Activated CD4-positive, alpha-beta T cell treated with anti-CD3 and anti-CD28 coated beads for 36 hours (primary cell): ENCODE measurements at regions not wholly inside any gene's neighbourhood (a gene's known extent, or its start where the extent isn't known, plus 50 kb on each side); places are given as distances from the start of the nearest gene placed in this dataset.
"Not testable (repeated sequence)": the region's sequence is repeated elsewhere in the genome, so short reads cannot be mapped to it uniquely, and the experiment has no call there.

Source experiments
- ATAC-seq: fragments of 200-7000 bp; cut with Tn5 transposase; one replicate; pipeline ENCODE4 v1.10.0; 2021; ENCODE audit warnings: mild to moderate bottlenecking, moderate library complexity
- CTCF ChIA-PET: fragments of 350-600 bp; sonication (Branson Sonifier 250); formaldehyde crosslinking; loops from one replicate; lab custom pipeline; 2021; ENCODE audit warnings: antibody characterized with exemption; lab: Charles Lee
- POLR2A ChIA-PET: fragments of 350-600 bp; sonication (Branson Sonifier 250); formaldehyde crosslinking; loops from one replicate; lab custom pipeline; 2021; ENCODE audit warnings: antibody characterized with exemption, inconsistent platforms; lab: Charles Lee
- DNase-seq: peaks from one replicate; pipeline ENCODE4 v3.0.0-alpha.2; 2020
- H3K27ac Mint-ChIP-seq: one replicate; pipeline ENCODE4 v1.8.0; 2021; ENCODE audit warnings: mixed read lengths
- H3K27me3 Mint-ChIP-seq: one replicate; pipeline ENCODE4 v1.8.0; 2021; ENCODE audit warnings: mixed read lengths
- H3K36me3 Mint-ChIP-seq: one replicate; pipeline ENCODE4 v1.8.0; 2021; ENCODE audit warnings: low read depth, mixed read lengths
- H3K4me1 Mint-ChIP-seq: one replicate; pipeline ENCODE4 v1.8.0; 2021; ENCODE audit warnings: mixed read lengths
- H3K4me3 Mint-ChIP-seq: one replicate; pipeline ENCODE4 v1.8.0; 2021; ENCODE audit warnings: mild to moderate bottlenecking, moderate library complexity, mixed read lengths
- H3K9me3 Mint-ChIP-seq: one replicate; pipeline ENCODE4 v1.8.0; 2021; ENCODE audit warnings: low read depth, mixed read lengths
- intact Hi-C, 2 experiments: fragments of 100-400 bp; cut with DNase I in 1 of 2; cut with micrococcal nuclease in 1 of 2; formaldehyde crosslinking; loops; one replicate each; pipeline versions ENCODE4 v1.14.2 to v1.15.1; 2022 to 2024; cut with DNase I, micrococcal nuclease

DNA sequence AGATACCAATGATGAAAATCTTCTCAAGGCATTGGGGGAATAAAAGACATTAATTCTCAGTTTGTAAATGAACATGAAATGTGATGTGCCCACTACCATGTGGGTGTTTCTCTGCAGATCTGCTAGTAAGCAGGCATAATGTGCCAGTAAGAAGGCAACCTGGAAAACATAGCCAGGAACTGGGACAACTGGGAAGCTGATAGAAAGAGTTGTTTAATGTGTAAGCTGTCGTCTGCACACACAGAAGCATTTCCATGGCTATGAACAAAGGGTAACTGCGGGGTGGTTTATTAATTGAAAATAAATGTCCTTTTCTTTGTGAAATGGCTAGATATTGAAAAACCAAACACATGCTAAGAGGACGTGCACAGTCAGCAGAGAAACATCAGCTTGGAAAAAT is 52.0 kb downstream of the ZC3H11B start:
- H3K4me1 Mint-ChIP-seq: no peaks in the 10 kb centered on the region
- H3K27me3 Mint-ChIP-seq: no peaks in the 10 kb centered on the region
- ChIA-PET CTCF (no interaction called here), POLR2A (no interaction called here)
- H3K4me3 Mint-ChIP-seq: no peak overlapping the region
- no peaks in the 10 kb centered on the region for H3K9me3 Mint-ChIP-seq
- intact Hi-C loops: loop anchor here in 1 of 2 experiments (10.0 kb wide), 1 partner anchor 1226 kb away; no protein-coding TSS in a partner anchor
- no peak for DNase-seq
- no peaks in the 10 kb centered on the region for H3K36me3 Mint-ChIP-seq
- ATAC-seq: no peak
- no peak overlapping the region for H3K27ac Mint-ChIP-seq

DNA sequence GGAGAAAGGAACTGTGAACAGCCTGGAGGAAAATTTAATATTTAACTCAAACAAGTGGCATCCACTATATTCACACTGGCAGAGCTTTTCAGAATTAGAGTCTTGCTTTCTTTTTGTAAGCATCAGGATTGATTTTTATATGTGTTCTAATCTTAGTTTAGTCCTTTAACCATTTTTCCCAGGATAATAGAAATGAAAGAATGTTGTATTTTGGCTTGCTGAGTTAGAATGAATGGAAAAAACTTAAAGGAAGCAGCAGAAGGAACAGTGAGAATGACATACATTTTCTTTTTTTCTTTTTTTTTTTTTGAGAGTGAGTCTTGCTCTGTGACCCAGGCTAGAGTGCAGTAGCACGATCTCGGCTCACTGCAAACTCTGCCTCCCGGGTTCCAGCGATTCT is 53.0 kb downstream of the ZC3H11B start:
- H3K4me3 Mint-ChIP-seq: no peak overlapping the region
- no peaks in the 10 kb centered on the region for H3K36me3 Mint-ChIP-seq
- ChIA-PET CTCF (interaction anchor here (0.6 kb wide), 1 partner anchor 1232 kb away, joined by 3 read pairs; no protein-coding TSS in a partner anchor), POLR2A (no interaction called here)
- no peaks in the 10 kb centered on the region for H3K4me1 Mint-ChIP-seq
- ATAC-seq (no peak), DNase-seq (no peak)
- intact Hi-C loops: loop anchor here in 1 of 2 experiments (10.0 kb wide), 1 partner anchor 1225 kb away; no protein-coding TSS in a partner anchor
- H3K27me3 Mint-ChIP-seq: no peaks in the 10 kb centered on the region
- H3K27ac Mint-ChIP-seq: no peak overlapping the region
- no peaks in the 10 kb centered on the region for H3K9me3 Mint-ChIP-seq

DNA sequence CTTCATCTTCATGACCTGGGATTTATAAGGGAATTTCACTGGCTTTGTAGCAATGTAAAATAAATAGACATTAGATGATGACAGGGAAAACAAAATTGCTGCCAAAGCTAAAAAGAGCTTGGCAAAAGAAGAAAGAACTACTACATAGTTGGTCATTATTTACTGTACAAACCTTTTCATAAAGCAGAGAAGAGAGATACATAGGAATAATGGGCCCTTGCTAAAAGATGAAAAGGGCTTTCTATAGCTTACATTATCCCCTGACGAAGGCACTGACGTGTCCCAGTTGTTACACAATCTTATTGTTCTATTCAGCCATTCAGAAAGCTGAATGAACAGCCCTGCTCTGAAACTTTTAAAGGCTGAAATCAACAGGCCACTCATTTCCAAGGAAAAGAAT is 57.1 kb downstream of the ZC3H11B start:
- POLR2A ChIA-PET: no interaction called here

DNA sequence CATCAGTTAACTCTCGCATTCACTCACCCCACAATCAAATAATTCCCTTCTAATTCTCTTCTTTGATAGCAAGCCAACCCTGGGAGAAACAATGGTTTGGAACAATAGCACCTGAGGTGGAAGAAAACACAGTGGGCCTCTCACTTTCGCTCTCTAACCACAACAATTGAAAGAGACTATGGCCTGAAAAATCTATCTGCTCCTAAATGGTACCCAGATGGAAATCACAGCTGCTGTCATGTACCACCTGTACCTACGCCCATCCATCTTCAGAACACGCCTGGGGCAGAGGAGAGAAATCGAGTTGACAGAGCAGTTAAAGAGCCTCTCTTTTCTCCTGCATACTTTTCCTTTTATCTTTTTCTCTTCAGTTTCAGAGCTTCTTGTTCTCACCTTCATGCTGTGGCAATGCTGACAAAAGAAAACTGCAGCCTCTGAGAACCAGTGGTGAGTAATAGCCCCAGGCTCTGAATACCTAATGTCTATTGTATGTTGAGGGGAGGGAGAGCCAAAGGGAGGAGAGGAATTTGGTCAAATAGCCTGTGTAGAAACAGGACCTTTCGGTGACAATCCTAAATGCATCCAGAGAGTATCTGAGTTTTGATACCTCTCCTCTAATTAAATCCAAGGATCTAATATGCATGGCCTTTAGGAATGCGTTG is 57.7 kb downstream of the ZC3H11B start:
- no peak for ATAC-seq
- CTCF ChIA-PET: no interaction called here

More for the DNA sequence above, 57.1 kb downstream of the ZC3H11B start:
- peaks cover 2% of the 10 kb centered on the region for H3K27me3 Mint-ChIP-seq
- H3K36me3 Mint-ChIP-seq: no peaks in the 10 kb centered on the region
- DNase-seq: no peak
- H3K4me3 Mint-ChIP-seq: no peak overlapping the region
- H3K27ac Mint-ChIP-seq: no peak overlapping the region
- CTCF ChIA-PET: no interaction called here
- no peaks in the 10 kb centered on the region for H3K9me3 Mint-ChIP-seq
- H3K4me1 Mint-ChIP-seq: no peaks in the 10 kb centered on the region
- no peak for ATAC-seq
- intact Hi-C loops: loop anchor here in 1 of 2 experiments (2.0 kb wide), 1 partner anchor 21 kb away; no protein-coding TSS in a partner anchor

DNA sequence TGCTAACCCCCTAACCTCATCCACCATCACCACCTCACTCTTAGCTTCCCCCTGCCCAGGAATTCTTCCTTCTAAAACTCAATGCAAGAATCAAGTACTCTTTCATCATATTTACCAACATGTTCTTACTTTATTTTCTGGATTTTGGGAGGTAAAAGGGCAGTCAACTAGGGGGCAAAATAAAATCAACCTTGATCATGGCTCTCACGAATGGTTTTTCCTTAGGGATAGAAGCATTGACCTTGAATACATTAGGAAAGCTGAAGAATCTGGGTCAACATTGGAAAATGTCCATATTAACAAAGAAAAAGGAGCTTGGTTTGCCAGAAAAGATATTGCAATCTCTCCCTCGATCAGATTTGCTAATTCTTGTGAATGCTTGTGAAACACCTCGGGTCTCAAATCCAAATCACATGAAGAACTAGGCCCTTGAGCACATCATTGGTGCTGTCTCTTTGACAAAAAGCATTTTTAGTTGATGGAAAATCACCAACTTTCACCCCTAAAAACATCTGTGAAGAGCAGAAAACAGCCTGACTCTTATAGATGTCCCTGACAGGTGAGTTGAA is 58.9 kb downstream of the ZC3H11B start:
- H3K4me3 Mint-ChIP-seq: no peak overlapping the region
- intact Hi-C loops: loop anchor here in 1 of 2 experiments (2.0 kb wide), 1 partner anchor 19 kb away; no protein-coding TSS in a partner anchor
- DNase-seq (no peak), ATAC-seq (no peak)
- H3K36me3 Mint-ChIP-seq: no peaks in the 10 kb centered on the region
- H3K27me3 Mint-ChIP-seq: peaks cover 2% of the 10 kb centered on the region
- POLR2A ChIA-PET: no interaction called here
- CTCF ChIA-PET: no interaction called here
- no peaks in the 10 kb centered on the region for H3K4me1 Mint-ChIP-seq
- H3K9me3 Mint-ChIP-seq: no peaks in the 10 kb centered on the region
- no peak overlapping the region for H3K27ac Mint-ChIP-seq

More for the DNA sequence above, 57.7 kb downstream of the ZC3H11B start:
- DNase-seq: no peak
- H3K27me3 Mint-ChIP-seq: peaks cover 2% of the 10 kb centered on the region
- no peak overlapping the region for H3K4me3 Mint-ChIP-seq
- POLR2A ChIA-PET: no interaction called here
- H3K4me1 Mint-ChIP-seq: no peaks in the 10 kb centered on the region
- intact Hi-C loops: loop anchor here in 1 of 2 experiments (2.0 kb wide), 1 partner anchor 20 kb away; no protein-coding TSS in a partner anchor
- no peak overlapping the region for H3K27ac Mint-ChIP-seq
- no peaks in the 10 kb centered on the region for H3K36me3 Mint-ChIP-seq
- no peaks in the 10 kb centered on the region for H3K9me3 Mint-ChIP-seq

DNA sequence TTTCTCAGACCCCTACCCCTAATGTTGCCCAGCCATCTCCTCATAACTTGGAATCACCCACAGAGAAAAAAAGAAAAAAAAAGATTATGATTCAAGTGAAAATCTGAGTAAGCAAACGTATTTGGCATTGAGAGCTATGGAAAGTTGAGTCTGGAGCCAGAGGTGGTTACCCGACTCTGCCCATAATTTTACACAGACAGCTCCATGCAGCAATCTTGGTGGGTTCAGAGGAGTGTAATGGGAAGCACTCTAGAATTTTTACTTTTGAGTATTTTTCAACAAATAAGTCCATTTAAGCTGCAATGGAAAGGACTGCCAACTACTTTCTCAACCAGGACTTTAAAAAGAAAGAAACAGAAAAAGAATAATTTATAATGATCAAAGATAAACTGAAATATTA is 62.7 kb downstream of the ZC3H11B start:
- ChIA-PET POLR2A (interaction anchor here (0.6 kb wide), 1 partner anchor 116 kb away, joined by 3 read pairs; no protein-coding TSS in a partner anchor), CTCF (interaction anchor here (1.2 kb wide), 1 partner anchor 8 kb away, joined by 3 read pairs; no protein-coding TSS in a partner anchor)
- H3K27me3 Mint-ChIP-seq: peaks cover 2% of the 10 kb centered on the region

DNA sequence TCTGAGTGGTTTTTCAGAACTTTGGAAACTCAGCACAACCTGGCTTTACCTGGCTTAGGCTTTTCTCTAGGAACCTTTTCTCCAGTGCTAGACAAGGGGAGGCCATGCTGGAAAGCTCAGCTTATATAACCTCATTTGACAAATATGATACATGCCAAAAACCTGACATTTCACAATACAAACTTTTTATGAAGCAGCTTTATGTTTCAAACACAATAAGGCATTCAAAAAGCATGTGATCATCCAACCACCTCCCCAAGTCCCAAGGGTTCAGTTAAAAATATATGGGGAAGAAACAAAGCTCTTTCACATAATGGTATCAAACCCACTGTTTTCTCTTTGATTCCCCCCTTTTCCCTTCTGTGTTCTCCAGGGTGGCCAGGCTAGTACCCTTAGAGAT is 63.7 kb downstream of the ZC3H11B start:
- ATAC-seq: no peak
- no peak overlapping the region for H3K27ac Mint-ChIP-seq
- peaks cover 3% of the 10 kb centered on the region for H3K9me3 Mint-ChIP-seq
- ChIA-PET CTCF (interaction anchor here (0.6 kb wide), 1 partner anchor 340 kb away, joined by 3 read pairs; no protein-coding TSS in a partner anchor), POLR2A (no interaction called here)
- DNase-seq: no peak
- no peaks in the 10 kb centered on the region for H3K36me3 Mint-ChIP-seq
- intact Hi-C loops: no loop called here
- peaks cover 2% of the 10 kb centered on the region for H3K27me3 Mint-ChIP-seq
- H3K4me1 Mint-ChIP-seq: no peaks in the 10 kb centered on the region
- H3K4me3 Mint-ChIP-seq: no peak overlapping the region

More for the DNA sequence above, 62.7 kb downstream of the ZC3H11B start:
- intact Hi-C loops: no loop called here
- Mint-ChIP-seq H3K36me3 (no peaks in the 10 kb centered on the region), H3K27ac (no peak overlapping the region), H3K4me3 (no peak overlapping the region), H3K4me1 (no peaks in the 10 kb centered on the region), H3K9me3 (no peaks in the 10 kb centered on the region)
- no peak for DNase-seq
- ATAC-seq: no peak

DNA sequence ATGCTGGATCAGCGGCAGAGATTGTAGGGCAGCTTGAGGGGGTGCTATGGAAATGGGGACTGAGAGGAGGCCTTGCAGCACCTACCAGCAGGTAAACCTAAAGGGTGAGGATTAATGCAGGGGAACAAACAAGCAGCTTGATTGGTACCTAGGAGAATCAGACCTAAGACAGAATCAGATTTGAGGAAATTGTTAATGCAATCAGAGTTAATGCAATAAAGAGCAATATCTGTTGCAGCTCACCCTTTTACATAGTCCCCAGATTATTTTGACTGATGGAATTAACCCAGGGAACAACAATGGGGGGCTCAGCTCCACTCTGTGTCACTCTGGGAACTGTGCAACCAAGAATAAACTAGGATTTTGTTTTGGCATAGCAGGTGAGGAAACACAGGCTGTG is 64.5 kb downstream of the ZC3H11B start:
- Mint-ChIP-seq H3K4me3 (no peak overlapping the region), H3K27ac (no peak overlapping the region), H3K9me3 (peaks cover 3% of the 10 kb centered on the region), H3K36me3 (no peaks in the 10 kb centered on the region), H3K4me1 (no peaks in the 10 kb centered on the region), H3K27me3 (peaks cover 2% of the 10 kb centered on the region)
- intact Hi-C loops: no loop called here
- ATAC-seq: no peak
- ChIA-PET POLR2A (no interaction called here), CTCF (no interaction called here)
- no peak for DNase-seq

DNA sequence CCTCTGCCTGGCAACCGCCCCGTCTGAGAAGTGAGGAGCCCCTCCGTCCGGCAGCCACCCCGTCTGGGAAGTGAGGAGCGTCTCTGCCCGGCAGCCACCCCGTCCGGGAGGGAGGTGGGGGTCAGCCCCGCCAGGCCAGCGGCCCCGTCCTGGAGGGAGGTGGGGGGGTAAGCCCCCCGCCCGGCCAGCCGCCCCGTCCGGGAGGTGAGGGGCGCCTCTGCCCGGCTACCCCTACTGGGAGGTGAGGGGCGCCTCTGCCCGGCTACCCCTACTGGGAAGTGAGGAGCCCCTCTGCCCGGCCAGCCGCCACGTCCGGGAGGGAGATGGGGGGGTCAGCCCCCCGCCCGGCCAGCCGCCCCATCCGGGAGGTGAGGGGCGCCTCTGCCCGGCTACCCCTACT is 67.1 kb downstream of the ZC3H11B start:
- H3K4me1 Mint-ChIP-seq, ATAC-seq, intact Hi-C loops, H3K36me3 Mint-ChIP-seq, H3K27me3 Mint-ChIP-seq, DNase-seq, H3K27ac Mint-ChIP-seq, CTCF ChIA-PET, H3K4me3 Mint-ChIP-seq, H3K9me3 Mint-ChIP-seq, POLR2A ChIA-PET: not testable (repeated sequence)

DNA sequence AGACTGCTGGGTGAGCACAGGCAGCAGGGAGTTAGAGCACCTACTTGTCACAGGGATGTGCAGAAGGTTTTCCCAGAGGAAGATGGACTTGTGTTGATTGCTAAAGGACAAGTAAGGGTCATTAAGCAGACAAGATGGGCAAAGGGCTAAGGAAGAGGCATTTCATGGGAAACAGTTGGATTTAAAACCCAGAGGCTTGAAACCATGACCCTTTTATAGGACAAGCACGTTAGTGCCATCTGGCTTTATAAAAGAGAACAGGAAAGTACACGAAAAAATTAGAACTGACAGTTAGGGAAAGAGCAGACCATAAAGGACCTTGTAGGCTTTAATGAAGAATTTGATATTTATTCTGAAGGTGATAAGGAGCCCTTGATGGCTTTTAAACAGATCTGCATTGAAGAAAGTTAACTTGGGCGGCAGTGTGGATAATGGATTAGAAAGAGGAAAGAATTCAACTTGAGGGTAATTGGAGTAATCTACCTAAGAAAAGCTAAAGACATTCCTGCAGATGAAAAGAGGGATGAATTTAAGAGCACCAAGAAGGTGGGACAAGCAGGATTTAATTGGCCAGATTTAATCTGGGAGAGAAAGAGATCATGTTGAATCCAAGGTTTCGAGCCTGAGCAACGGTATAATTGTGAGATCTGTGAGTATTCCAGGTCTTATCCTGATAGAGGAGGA is 68.6 kb downstream of the ZC3H11B start:
- Mint-ChIP-seq H3K27ac (no peak overlapping the region), H3K27me3 (no peaks in the 10 kb centered on the region), H3K9me3 (peaks cover 3% of the 10 kb centered on the region), H3K36me3 (no peaks in the 10 kb centered on the region), H3K4me1 (no peaks in the 10 kb centered on the region), H3K4me3 (no peak overlapping the region)
- CTCF ChIA-PET: no interaction called here
- ATAC-seq (no peak), DNase-seq (no peak)
- POLR2A ChIA-PET: no interaction called here
- intact Hi-C loops: no loop called here

DNA sequence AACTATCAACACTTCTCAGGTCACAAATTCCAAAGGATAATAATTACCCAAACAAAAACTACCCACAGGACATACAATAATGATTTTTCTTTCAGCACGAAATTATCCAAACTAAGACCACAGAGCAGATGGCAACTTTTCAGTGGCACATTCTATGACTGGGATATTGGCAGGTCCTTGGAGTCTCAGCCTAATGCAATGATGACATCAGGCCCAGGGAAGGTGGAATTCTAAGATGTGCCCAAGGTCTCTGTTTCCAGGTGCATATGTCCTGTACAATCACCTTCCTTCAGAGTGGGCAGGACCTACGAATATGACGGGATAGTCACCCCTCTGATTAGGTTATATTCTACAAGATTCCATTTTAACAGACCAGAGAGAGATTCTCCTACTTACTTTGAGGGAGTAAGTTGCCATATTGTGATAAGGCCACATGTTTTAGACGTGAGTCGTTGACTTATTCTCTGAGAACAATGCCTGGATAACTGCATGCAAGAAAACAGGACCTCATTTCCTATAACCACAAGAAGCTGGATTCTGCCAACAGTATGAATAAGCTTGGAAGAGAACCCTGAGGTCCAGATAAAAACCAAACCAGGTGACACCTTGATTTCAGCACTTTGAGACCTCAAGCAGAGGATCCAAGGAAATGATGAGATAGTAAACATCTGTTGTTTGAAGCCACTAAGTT is 69.9 kb downstream of the ZC3H11B start:
- Mint-ChIP-seq H3K36me3 (no peaks in the 10 kb centered on the region), H3K4me3 (no peak overlapping the region), H3K9me3 (peaks cover 3% of the 10 kb centered on the region), H3K4me1 (no peaks in the 10 kb centered on the region), H3K27ac (no peak overlapping the region), H3K27me3 (no peaks in the 10 kb centered on the region)
- CTCF ChIA-PET: no interaction called here
- intact Hi-C loops: no loop called here
- DNase-seq: no peak
- no peak for ATAC-seq
- POLR2A ChIA-PET: no interaction called here
